HT1080 (cell line): ENCODE measurements at regions not wholly inside any gene's neighbourhood (a gene's known extent, or its start where the extent isn't known, plus 50 kb on each side); places are given as distances from the start of the nearest gene placed in this dataset.

ENCODE experiments used
- DNase-seq: peaks from one replicate; pipeline ENCODE4 v3.0.0-alpha.2; 2015; ENCODE audit warnings: low read depth

GRCh38 chr1:60461925-60462595 is 388.5 kb upstream of the C1orf87 start:
- DNase-seq = no peak

- no peak for DNase-seq
These were observed 384.5 kb upstream of the C1orf87 start for GRCh38 chr1:60458111-60458510.

- no peak for DNase-seq
These were observed 376.3 kb upstream of the C1orf87 start for GRCh38 chr1:60449876-60450275.

DNA sequence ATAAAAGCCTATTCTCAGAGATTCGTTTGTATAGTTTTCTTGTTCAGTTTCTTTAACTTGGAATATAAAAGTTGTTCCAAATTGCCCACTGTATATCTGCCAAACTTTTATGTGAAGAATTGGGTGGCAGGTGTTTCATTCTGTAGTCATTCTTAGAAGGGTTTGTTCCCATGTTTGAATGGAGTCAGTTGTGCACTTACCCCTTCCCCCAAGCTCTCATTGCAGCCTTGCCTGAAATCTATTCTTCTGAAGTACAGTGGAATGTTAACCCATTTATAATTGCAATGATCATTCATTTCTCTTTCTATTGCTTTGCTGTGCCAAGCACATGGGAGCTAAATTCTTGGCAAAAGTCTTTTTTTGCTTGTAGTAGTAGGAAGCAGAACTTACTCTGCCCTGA is 375.3 kb upstream of the C1orf87 start:
- DNase-seq = no peak

DNA sequence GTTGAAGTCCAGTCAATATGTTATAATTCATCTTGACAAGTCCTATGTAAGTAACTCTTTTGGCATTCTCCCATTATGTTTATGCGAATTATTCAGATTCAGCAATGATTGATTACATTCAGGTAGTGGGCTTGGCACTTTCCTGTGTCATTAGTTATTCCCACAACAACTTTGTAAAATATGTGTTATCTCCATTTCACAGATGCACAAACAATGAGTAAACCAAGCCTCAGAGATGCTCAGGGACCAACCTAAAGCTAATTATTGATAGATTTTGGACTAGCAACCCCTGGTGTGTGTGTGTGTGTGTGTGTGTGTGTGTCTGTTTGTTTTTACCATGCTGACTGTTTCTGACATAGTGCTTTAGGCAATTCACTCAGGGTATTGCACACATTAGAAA is 371.1 kb upstream of the C1orf87 start:
- DNase-seq = no peak

DNA sequence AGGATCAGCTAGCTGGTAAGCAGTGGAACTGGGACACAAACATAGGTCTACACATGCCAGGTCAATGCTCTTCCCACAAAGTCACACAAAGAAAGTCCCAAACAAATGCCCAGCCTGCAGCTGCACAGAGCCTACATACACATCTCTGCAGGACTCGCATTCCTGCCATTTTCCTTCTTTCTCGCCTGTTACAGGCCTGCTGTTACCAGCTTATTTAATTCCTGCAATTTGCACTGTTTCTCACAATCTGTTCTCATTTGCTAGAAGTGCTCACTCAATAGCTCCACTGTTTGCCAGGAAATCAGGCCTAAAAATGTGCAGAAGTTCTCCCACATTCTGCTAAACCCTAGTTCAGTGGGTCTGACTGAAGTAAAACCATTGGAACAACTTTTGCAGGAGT is 362.6 kb upstream of the C1orf87 start:
- DNase-seq = no peak

DNA sequence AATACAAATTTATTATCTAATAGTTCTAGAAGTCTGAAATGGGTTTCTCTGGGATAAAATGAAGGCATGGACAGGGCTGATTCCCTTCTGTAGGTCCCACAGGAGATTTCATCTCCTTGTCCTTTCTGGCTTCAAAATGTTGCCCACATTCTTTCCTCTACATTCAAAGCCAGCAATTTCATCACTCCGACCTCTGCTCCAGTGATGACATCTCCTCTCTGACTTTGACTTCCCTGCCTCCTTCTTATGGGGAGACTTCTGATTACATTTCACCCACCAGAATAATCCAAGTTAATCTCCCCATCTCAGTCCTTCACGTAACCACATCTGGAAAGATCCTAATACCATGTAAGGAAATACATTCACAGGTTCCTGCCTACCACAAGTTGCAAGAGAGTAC is 358.0 kb upstream of the C1orf87 start:
- DNase-seq = no peak

- no peak for DNase-seq
These were observed 356.8 kb upstream of the C1orf87 start for GRCh38 chr1:60430375-60430774.

GRCh38 chr1:60428127-60428526 is 354.6 kb upstream of the C1orf87 start:
- DNase-seq = no peak

- DNase-seq = no peak
These were observed 354.1 kb upstream of the C1orf87 start for GRCh38 chr1:60427701-60428100.

DNA sequence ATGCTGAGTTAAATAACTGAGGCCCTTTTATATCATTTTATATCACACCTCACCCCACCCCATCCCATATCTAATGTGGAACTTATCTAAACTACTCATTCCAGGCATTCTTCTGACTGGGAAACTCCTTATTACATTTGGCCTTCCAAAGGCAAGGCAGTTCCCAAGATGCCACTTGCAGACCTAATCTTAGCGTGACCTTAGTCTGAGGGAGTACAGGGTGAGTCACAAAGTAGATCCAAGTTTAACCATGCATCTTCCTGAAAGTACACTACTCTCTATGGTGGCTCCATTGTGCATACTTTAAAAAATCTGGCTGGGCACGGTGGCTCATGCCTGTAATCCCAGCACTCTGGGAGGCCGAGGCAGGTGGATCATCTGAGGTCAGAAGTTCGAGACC is 353.6 kb upstream of the C1orf87 start:
- DNase-seq = peak; percentile 7

- peak; percentile 10 for DNase-seq
These were observed 352.0 kb upstream of the C1orf87 start for GRCh38 chr1:60425528-60425927.

DNA sequence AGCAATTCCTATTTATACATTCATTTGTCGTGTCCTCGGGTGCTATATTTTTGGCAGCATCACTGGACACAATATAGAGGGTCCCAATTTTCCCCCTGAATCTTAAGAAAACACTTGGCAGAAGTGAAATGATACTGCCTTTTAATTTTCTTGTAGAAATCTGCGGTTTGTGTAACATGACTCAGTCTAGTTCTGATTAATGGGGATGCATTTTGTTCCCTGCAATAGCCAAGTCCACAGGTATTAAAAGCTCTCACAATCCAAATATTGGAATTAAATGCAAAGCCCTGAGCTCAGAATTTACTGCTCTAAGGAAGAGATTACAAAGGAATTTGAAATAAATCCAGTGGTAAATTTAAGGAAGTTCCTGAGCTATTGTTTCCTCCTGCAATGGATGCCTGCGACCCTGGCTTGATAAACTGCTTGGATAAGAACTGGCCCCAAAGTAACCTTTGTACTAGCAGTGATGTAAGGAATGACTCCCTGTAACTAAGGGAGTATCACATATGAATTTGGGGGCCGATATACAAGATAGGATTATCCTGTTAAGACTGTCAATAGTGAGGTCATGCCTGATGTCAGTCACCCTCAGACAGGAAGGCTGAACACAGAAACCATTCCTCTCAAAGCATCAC is 349.7 kb upstream of the C1orf87 start:
- no peak for DNase-seq

GRCh38 chr1:60421965-60422364 is 348.4 kb upstream of the C1orf87 start:
- no peak for DNase-seq

DNA sequence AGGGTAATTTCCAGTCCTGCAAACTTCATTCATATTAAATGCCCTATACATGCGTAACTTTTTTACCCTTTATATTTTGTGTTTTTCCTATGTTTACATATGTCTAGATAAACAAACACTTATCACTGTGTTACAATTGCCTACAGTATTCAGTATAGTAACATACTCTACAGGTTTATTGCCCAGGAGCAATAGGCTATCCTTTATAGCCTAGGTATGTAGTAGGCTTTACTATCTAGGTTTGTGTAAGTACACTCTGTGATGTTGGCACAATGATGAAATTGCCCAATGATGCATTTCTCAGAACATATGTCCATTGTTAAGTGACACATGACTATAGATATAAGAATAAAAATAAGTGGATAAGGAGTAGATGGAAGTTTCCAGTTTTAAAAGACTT is 345.5 kb upstream of the C1orf87 start:
- DNase-seq = no peak

- DNase-seq = no peak
These were observed 342.1 kb upstream of the C1orf87 start for GRCh38 chr1:60415696-60416095.

GRCh38 chr1:60413091-60413490 is 339.5 kb upstream of the C1orf87 start:
- no peak for DNase-seq

GRCh38 chr1:60411591-60411990 is 338.0 kb upstream of the C1orf87 start:
- no peak for DNase-seq

DNA sequence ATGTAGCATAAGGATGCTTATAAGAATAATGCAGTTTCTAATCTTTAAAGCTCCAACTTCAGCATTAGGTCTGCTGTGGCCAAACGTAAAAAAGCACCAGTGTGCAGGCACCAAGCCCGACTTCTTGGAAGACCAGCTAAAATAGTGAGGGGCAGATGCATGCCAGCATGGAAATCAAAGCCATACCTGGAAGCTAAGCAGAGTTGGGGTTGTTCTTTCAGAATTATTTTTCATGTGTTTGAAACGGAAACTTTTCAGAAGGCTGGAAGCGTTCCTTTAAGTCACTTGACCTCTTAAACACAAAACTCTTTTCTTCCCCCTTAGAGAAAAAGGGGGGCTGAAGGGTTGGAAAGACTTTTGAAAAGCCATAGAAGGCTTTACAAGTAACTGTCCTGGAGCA is 329.2 kb upstream of the C1orf87 start:
- no peak for DNase-seq

DNA sequence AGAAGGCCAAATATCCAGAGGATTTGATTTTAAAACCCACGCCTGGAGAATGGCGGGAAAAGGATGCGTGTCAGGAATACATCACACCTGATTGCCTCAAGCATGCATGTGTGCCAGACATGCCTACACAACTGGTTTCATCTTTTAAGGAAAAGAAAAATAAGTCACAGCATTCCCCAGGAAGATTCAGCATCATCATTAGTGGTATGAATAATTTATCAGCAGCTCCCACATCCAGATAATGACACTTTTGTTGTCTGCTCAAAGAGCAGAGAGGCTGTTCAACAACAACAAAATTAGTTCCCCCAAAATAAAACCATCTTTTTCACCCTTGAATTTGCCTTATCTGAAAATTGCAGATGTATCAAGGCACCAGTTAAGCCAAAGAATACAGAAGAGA is 328.6 kb upstream of the C1orf87 start:
- no peak for DNase-seq

- no peak for DNase-seq
These were observed 320.9 kb upstream of the C1orf87 start for GRCh38 chr1:60394436-60394835.

GRCh38 chr1:60390593-60391282 is 317.2 kb upstream of the C1orf87 start:
- no peak for DNase-seq
